Activated CD4-positive, CD25-positive, alpha-beta regulatory T cell treated with anti-CD3 and anti-CD28 coated beads, Interleukin-2, amount 50 U/mL, for 24 hours (primary cell): ENCODE measurements at regions not wholly inside any gene's neighbourhood (a gene's known extent, or its start where the extent isn't known, plus 50 kb on each side); places are given as distances from the start of the nearest gene placed in this dataset.

Experiments
- ATAC-seq, 2 donors: fragments of 150-1000 bp; cut with Tn5 transposase; one replicate each; pipeline ENCODE4 v1.10.0; 2021; ENCODE audit warnings: mild to moderate bottlenecking in 1 of 2, moderate library complexity in 1 of 2

GRCh38 chr4:42331914-42332368, 65.3 kb upstream of the SHISA3 start:
- no peak for ATAC-seq

GRCh38 chr4:42339935-42340406, 57.3 kb upstream of the SHISA3 start:
- ATAC-seq, result no peak

GRCh38 chr4:42341518-42342026, 55.7 kb upstream of the SHISA3 start:
- no peak for ATAC-seq

GRCh38 chr4:42342459-42342858, 54.8 kb upstream of the SHISA3 start:
- ATAC-seq, result no peak

GRCh38 chr4:42344309-42344708, 53.0 kb upstream of the SHISA3 start:
- no peak for ATAC-seq

GRCh38 chr4:42344749-42345148, 52.5 kb upstream of the SHISA3 start:
- ATAC-seq, result no peak

GRCh38 chr4:42345962-42346544, 51.2 kb upstream of the SHISA3 start:
- no peak for ATAC-seq

- ATAC-seq, result no peak
Observed at GRCh38 chr4:42347076-42347475, 50.2 kb upstream of the SHISA3 start.
